DMS153 (cell line): ENCODE measurements at regions not wholly inside any gene's neighbourhood (a gene's known extent, or its start where the extent isn't known, plus 50 kb on each side); places are given as distances from the start of the nearest gene placed in this dataset.
"Not testable (repeated sequence)": the region's sequence is repeated elsewhere in the genome, so short reads cannot be mapped to it uniquely, and the experiment has no call there.

Experiments
- DNase-seq: peaks from one replicate; lab custom pipeline; 2025; lab: John Stamatoyannopoulos, UW

DNA sequence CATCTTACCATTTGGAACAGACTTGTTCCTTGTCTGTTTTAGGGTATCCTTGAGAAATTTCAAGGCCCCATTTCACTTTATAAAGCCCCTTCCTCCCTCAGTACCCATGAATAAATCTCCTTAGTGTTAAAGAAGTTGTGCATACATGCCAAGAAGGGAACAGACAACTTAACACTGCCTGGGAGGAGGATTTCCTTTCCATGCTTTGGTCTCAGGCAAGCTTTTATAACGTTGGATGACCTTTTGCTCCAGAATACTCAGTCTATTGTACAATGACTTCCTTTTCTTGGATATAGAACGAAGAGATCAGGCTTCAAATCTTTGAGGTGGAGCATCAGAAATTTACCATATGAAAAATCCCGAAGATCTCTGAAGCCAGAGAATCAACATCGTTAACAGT, 551.4 kb downstream of the PRKD1 start:
- DNase-seq, result no peak

DNA sequence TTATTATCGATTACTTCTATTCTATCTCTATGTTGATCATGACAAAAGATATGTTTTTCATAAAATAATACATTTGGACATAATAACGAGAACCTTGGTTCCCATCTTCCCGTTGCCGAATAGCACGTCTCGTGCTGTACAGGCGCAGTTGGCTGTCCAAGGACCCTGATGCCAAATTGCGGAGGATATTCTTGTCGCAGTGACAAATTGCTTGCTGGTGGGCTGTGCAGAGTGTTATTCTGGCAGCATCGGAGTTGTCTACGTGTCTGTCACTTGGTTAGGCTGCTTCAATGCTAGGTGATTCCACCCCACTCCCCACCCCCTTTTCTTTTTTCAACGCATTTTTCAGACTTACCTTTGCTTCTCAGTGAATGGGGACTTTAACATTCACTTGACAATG, 546.8 kb downstream of the PRKD1 start:
- no peak for DNase-seq

DNA sequence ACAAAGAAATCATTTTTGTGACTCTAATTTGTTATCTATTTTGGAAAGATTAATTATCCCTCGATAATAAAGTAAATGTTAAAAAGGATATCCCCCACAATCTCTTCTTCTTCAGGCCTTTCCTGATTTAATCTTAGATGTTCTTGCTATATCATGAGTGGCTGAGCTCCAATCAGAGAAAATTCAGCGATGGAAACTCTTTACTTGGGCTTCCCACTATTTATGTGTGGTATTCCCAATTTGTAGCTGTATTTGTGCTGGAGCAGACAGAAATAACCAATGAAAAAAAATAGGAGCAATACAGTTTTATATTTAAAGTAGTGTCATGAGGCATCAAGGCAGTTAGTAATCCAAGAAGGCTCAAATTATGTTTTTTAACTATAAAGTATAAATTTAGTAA, 539.1 kb downstream of the PRKD1 start:
- no peak for DNase-seq

DNA sequence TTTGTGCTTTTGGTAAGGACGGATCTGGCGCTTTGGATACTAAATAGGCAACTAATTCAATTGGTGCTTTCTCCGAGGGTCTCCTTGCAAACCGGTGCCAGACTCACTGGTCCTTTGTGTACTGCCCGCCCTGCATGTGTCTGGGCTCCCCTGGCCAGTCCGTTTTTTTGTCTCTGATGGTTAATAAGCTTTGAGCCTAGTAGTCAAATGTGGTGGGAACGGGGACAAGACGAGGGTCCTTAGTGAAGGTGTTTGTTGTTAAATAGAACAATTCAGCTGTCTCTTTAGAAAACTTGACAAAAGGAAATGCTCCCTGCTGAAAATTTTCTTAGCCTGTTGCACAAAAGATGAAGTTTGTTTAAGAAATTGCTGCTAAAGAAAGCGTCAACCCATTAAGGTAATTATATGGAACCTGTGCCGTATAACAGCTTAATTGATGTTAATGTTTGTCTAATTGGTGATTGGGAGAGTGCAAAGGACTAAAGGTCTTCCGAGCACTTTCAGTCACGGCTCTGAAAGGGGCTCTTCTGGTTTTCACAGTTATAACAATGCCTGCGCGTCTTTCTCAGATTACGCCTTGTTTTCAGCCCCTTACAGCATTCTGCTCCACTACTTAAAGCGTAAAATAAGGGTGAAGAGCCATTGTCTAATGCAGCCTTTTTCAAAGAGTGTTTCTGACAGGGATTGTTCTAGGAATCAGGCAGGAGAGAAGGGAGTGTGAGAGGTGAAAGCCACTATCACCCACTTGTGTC, 537.4 kb downstream of the PRKD1 start:
- peak; percentile 43 for DNase-seq

DNA sequence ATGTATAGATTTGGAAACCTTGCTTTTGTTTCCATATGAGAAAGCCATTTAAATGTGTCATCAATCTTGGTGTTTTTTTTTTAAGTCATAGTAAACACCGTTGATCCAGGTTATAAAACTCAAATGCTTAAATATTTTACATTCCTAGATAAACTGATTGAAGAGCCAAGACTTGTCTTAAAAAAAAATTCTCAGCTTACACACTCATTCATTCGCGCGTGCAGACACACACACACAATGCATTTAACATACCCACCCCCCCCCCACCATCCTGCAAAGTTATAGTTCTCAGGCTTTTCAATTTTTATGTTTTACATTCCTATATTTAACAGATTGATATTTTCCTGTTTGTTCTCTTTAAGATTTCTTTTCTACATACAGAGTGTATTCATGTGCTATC, 536.4 kb downstream of the PRKD1 start:
- no peak for DNase-seq

DNA sequence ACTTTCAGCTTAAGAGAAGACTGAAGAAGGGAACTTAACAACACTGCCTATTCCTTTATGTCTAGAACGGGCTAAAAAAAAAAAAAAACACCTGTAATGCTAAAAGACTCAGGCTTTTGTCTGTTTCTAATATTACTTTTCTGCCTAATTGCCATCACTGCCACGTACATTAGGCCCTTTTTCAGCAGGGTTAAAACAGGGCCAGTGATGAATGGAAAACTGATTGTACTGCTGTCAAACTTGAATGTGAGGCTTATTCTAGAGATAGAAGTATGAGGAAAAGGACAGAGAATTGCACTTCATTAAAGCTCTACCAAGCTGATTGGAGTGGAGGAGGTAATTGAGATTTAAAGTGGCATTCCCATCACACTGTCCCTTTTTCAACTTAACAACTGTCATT, 535.8 kb downstream of the PRKD1 start:
- no peak for DNase-seq

DNA sequence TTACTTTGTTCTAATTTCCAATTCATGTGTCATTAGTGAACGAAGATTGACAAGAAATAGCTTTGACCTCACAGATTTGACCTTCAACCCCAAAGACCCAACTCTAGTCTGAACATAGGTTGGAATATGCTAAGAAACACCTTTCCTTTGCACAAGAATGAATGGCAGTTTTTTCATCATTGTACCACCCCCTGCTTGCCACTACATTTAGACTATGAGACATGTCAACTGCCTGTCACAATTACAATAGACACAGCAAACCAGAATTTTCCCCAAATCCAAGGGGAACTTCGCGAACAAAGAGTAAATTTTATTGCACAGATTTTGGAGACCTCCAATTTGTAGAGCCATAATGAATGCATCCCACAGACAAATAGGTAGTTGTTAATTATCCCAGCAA, 535.4 kb downstream of the PRKD1 start:
- DNase-seq, result no peak

DNA sequence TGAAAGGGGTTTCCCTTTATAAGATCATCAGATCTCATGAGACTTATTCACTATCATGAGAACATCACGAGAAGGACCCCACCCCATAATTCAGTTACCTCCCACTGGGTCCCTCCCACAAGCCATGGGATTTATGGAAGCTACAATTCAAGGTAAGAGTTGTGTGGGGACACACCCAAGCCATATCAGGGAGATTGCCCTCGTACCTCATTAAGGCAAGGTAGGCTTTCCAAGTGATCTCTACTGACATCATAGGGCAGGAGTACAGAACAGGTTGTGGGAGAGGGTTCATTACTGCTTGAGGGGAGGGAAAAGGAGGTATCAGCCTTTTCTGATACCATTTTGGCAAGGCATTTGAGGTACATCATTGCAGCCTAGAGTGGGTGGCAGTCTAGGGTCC, 524.6 kb downstream of the PRKD1 start:
- DNase-seq, result no peak

DNA sequence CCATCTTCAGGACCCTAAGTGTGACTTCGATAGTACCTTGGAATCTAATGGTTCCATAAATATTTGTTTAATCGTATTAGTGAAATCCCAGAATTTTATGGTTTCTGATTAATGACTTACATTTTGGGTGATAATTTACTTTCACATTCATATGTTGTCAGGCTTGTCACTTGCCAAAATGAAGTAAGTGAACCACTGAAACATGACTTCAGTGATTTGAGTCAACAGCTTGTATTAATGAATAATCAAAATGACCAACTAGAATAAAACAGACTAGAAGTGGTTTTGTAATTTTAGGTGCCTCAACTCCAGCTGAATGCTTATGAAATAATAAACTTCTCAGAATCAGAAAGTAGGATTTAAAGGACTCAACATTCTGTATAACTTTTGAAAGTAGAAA, 517.1 kb downstream of the PRKD1 start:
- DNase-seq, result no peak

DNA sequence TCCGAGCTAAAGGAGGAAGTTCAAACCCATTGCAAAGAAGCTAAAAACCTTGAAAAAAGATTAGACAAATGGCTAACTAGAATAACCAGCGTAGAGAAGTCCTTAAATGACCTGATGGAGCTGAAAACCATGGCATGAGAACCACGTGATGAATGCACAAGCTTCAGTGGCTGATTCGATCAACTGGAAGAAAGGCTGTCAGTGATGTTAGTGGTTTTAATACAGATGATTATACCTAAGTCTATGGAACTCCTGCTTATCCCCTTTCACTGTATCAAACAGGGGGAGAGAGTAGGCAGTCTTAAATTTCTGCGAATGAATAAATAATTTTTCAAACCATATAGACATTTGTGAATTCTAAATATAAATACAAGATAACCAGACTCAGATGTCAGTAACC, 512.7 kb downstream of the PRKD1 start:
- DNase-seq, result not testable (repeated sequence)

DNA sequence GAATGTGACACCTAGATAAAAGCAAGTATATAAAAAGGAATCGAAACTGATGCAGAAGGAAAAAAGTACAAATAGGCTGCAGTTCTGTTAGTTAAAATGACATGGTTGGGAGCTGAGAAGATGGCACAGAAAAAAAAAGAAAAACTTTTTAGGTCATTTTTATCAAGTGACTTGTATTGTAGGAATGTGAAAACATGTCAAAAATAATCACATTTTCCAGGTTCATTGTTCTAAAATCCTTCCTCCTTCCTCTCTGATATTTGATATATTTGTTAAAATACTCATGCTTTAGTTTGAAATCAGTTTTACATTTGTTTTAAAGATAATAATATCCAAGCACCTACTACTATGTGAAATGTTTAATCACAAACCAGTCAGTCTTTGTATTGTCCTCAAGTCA, 507.9 kb downstream of the PRKD1 start:
- DNase-seq, result no peak

DNA sequence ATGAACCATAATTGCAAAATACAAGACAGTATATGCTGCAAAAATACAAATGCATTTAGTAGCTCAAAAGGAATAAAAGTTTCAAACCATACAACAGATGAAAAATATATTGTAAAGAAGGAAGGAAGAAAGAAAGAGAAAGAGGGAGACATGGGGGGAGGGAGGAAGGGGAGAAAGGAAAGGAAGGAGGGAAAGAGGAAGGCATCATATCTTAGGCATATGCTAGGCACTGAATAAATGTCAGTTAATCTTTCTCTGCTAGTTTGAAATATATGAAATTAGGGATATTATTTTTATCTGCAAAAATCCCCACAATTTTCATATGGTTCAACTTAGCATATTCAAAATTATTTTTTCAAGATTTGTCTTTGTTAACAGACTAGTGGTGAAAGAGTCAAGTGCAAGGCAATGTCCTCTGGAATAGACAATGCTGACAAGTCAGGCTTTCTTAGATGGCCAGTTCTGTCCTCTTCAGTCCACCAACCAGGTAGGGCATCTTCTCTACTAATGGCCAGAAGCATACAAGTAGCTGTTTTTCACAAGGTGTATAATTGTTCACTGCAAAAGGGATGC, 506.4 kb downstream of the PRKD1 start:
- DNase-seq, result no peak

DNA sequence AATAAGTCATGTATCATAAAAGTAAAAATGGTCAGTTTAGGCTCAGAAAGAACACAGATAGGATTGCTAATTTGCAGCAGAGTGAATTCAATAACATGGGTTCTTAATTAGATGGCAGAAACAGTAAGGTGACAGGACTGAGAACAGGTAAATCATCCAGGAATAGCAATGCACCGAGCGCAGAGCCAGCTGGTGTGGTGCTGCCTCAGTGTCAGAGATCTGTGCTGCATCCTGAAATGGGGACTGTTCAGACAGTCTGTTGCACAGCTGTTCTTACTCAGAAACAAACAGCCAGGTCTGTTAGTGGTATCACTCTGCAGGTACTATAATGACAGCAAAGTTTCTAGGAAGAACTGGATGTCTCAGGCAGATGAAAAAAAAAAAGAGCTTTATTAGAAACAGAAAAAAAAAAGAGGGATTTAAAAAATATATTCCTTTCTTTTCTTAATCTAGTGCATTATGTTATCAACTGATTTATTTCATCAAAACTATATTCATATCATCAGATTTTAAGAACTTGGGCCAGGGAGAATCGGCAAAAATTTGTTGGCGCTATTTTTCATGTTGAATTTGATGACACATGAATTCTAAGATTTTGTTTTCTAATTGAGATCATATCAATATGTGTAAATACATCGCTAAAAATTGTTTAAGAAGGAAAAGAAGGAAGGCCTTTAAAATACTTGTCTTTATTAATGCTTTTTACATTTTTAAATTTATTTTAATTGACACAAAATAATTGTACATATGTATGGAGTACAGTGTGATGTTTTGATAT, 501.8 kb downstream of the PRKD1 start:
- DNase-seq, result no peak

DNA sequence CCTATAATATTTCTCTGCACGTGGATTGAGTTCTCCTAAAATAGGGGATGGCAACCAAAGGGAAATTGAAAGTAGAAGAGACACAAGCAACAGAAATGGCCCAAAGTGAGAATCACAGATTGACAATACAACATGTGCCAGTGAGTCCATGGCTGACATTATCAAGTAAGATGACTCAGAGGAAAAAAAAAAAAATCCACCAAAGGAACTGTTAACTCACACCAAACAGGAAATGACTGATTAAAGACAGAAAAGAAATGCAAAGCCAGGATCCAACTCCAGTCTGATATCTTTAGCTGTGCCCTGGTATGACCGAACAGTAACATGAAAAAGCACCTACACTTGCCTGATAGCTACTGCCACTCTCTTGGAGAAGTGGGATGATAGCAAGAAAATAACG, 485.0 kb downstream of the PRKD1 start:
- no peak for DNase-seq

DNA sequence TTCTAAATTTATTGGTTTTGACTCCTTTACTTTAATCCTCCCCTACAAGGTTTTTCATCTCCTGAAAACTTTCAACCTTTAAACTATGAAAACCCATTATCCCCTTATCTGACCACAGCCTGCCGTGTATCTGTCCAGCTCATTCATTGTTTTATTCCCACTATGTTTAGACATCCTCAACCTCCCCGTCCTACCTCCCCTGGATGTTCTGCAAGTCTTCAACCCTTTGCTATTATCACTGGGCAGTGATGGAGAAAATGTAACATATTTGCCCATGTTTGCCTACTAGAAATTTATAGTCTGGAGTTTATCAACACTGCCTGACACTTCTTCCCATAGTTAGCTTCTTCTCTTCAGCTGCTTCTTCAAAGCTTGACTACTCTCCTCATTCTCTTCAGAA, 483.4 kb downstream of the PRKD1 start:
- DNase-seq, result no peak

DNA sequence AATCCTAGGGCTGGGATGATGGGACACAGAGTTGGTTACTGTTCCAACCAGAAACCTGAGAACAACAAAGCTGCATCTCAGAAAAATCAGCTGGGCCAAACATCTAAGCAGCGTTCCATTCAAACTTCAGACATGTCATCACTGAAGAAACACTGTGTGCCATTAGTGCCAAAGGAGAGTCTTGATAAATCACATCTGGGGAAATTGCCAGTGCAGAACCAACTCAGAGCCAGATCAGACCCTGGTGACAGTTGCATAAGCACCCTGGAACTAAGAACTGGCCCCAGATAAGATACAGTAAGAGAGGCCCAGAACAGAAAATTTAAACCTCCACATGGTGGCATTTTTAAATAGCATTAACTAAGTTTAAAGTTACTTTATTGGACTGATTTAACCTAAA, 482.8 kb downstream of the PRKD1 start:
- DNase-seq, result no peak

DNA sequence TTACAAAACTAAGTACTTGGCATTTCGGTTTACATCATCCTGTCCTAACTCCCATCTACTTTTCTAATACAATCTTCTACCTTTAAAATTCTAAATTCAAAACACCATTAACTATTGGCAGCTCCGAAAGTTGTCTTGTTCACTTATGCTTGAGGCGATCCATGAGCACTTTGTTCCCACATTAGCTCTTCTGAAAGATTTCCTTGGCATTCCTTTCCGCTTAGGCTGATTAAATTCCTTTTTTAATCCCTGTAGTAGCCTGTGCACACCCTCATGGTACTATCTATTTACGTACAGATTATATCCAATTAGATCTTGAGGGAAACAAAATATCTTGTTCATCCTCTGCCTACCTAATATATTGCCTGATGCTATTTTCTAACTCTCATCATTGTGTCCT, 480.7 kb downstream of the PRKD1 start:
- no peak for DNase-seq

DNA sequence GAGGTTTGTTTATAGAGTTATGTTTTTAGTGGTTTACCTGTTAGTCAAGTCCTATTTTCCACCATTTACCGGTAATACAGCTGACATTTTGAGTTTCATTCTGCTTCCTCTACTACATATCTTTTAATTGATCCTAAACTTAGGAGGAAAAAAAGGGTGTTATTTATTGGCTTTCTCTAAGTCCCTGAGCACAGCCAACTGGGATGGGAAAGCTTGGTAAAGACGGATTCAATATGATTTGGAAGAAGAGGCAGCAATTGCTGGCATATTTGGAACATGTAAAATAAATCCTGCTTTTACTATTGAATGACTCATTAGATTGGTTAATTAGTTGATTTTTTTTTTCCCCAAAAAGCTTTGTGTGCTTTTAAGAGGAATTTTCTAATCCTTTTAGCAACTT, 475.7 kb downstream of the PRKD1 start:
- DNase-seq, result no peak

DNA sequence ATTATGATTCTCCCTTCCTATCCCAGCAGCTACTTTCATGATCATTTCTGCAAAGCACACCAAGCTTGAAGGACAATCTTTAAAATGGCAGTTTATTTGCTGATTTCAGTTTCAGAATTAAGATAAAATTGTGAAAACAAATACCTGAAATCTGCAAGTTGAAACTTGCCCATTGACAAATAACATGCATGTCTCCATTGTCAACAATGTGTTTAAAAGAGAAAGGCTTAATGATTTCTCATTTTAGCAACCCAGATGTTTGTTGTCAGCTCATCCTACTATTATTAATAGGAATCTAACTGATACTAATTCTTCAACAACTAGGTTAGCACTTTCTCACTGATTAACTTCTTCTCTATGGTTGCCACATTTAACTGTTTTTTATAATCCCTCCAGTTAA, 474.6 kb downstream of the PRKD1 start:
- DNase-seq, result no peak

DNA sequence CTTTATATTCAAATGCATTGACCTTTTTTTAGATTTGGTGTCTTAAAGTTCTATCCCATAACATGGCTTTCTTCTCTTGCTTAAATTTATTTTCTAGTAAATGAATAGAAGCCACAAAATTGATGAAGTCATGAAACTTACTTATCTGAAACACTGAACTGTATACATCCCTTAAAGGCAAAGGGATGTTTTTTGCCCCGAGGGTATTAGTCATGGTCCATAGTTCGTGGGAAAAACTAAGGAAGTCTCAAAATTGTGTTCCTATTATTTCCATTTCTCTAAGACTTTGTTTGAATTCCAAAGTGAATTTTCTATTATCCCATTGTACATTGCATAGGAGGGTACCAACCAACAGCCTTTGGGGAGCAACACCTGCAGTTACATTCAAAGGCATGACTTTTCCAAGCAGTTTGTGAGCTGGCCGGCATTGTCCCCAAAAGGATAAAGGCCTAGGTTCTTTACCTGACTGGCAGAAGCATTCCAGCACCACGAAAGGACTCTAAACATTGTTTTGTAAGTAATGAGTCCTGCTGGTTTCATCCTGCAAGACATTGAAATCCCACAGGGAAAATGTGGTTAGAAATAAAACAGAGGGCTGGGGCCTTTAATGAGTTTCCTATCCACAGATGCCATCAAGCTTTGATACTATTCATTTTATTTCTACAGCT, 473.5 kb downstream of the PRKD1 start:
- no peak for DNase-seq

DNA sequence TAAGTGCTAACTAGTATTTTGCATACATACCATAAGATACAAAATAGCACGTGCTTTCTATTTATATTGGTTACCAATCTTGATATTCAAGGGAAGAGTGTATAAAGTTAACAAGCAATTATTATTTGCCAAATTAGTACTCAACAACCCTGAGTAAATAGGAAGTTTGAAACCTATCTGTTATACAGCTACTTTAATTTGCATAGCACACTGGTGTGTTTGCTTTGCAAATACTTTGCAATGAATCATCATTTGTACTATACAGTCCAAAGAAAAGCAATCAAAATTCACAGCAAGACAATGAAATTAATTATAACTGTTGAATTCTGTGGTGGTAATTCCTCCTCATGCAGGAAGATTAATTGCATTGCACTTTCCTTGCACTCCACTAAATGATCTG, 469.1 kb downstream of the PRKD1 start:
- DNase-seq, result no peak

DNA sequence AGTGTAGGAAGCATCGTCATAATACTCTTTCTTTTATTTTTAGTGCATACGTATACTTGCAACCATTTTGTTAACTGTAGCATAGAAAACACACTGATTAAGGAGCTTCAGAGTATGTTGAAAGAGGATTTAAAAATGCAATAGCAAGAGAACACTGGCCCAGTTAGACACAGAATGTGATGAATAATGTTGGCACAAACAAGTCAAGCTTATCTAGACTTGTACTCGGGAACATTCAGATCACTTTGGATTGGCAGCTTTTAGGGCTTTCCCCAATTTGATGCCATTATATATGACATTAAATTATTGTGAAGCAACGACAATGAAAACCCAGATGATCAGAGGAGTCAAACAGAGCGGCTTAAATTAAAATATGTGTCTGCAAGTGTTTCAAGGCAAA, 468.1 kb downstream of the PRKD1 start:
- DNase-seq, result no peak
